ENCODE measurements at regions not wholly inside any gene's neighbourhood (a gene's known extent, or its start where the extent isn't known, plus 50 kb on each side); places are given as distances from the start of the nearest gene placed in this dataset.

DNA sequence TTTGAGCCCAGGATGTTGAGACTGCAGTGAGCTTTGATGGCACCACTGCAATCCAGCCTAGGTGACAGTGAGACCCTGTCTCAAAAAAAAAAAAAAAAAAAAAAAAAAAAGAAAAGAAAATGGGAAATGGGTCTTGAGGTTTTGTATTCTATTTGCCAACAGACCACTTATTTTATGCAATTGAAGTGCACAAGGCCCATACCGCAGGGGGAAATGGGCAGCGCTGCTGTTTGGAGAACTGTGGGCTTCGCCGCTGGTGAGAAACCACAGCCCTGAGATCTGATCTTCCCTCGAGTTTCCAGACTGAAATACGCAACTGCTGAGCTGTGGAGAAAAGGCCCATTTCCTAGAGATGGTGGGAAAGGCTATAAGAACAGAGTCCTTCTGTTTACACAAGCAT lies 512.0 kb downstream of the TCERG1L start:
- TF ChIP-seq, protein P1, sequence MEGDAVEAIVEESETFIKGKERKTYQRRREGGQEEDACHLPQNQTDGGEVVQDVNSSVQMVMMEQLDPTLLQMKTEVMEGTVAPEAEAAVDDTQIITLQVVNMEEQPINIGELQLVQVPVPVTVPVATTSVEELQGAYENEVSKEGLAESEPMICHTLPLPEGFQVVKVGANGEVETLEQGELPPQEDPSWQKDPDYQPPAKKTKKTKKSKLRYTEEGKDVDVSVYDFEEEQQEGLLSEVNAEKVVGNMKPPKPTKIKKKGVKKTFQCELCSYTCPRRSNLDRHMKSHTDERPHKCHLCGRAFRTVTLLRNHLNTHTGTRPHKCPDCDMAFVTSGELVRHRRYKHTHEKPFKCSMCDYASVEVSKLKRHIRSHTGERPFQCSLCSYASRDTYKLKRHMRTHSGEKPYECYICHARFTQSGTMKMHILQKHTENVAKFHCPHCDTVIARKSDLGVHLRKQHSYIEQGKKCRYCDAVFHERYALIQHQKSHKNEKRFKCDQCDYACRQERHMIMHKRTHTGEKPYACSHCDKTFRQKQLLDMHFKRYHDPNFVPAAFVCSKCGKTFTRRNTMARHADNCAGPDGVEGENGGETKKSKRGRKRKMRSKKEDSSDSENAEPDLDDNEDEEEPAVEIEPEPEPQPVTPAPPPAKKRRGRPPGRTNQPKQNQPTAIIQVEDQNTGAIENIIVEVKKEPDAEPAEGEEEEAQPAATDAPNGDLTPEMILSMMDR (IDR thresholded peaks at IDR 0.05): no peak
- TF ChIP-seq POLR2A (IDR thresholded peaks at IDR 0.05): no peak
